ENCODE measurements at regions not wholly inside any gene's neighbourhood (a gene's known extent, or its start where the extent isn't known, plus 50 kb on each side); places are given as distances from the start of the nearest gene placed in this dataset.

DNA sequence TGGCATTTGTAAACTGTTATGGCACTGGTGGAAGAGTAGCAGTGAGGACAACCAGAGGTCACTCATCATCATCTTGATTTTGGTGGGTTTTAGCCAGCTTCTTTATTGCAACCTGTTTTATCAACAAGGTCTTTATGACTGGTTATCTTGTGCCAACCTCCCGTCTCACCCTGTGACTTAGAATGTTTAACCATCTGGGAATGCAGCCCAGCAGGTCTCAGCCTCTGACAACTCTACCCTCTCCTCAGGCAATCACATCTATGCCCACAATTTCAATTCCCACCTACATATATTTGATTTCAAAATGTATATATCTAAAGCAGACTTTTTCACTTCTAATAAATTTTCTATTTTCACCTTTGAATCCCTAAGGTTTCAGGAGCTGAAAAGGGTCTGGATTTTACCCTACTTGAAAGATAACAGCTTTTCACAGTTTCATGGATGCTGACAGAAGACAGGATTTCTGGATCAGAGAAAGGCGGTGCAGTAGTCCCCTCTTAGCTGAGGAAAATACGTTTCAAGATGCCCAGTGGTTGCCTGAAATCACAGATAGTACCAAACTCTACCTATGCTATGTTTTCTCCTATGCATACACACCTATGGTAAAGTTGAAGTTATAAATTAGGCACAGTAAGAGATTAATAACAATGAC, 1171.8 kb downstream of the DIAPH3 start:
- no peak overlapping the region for H3K4me3 ChIP-seq
- ATAC-seq = no peak
- WGBS, 2 donors (ENCODE audit: low coverage in 1 of 2) = 88% methylated on average over 1 to 3 of the region's 3 CpGs

DNA sequence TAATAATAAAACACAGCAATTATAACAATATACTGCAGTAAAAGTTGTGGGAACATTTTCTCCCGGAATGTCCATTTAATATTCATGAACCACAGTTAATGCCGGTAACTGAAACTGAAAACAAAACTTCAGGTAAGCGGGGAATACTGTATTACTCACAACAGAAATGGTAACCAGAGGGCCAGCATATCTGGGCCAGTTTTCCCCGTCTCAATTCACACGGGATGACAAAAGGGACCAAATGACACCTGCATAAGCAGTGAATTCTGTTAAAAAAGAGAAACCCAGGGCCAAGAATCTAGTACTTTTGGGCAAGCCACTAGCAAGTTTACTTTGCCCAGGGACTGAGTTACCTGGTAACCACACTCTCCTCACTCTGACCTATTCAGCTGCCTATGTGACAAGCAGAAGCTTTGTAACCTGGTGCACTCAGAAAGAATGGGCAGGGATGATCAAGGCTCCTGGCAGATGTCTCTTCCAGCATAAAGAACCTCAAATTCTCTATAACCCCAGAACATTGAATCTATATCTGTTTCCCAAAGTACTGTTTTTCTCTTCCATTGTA, 1171.2 kb downstream of the DIAPH3 start:
- Histone ChIP-seq H3K9me3 (no peaks in the 10 kb centered on the region), H3K27ac (no peak overlapping the region), H3K36me3 (no peaks in the 10 kb centered on the region), H3K4me3 (no peak overlapping the region), H3K4me1 (no peaks in the 10 kb centered on the region), H3K27me3 (no peaks in the 10 kb centered on the region)
- no peak for TF ChIP-seq POLR2AphosphoS5 (IDR thresholded peaks at IDR 0.05)
- no peak for TF ChIP-seq POLR2A (IDR thresholded peaks at IDR 0.05)
- TF ChIP-seq, protein P1, sequence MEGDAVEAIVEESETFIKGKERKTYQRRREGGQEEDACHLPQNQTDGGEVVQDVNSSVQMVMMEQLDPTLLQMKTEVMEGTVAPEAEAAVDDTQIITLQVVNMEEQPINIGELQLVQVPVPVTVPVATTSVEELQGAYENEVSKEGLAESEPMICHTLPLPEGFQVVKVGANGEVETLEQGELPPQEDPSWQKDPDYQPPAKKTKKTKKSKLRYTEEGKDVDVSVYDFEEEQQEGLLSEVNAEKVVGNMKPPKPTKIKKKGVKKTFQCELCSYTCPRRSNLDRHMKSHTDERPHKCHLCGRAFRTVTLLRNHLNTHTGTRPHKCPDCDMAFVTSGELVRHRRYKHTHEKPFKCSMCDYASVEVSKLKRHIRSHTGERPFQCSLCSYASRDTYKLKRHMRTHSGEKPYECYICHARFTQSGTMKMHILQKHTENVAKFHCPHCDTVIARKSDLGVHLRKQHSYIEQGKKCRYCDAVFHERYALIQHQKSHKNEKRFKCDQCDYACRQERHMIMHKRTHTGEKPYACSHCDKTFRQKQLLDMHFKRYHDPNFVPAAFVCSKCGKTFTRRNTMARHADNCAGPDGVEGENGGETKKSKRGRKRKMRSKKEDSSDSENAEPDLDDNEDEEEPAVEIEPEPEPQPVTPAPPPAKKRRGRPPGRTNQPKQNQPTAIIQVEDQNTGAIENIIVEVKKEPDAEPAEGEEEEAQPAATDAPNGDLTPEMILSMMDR (IDR thresholded peaks at IDR 0.05) = no peak
- TF ChIP-seq EP300 (IDR thresholded peaks at IDR 0.05) = no peak
- no peak for ATAC-seq
- WGBS, 2 donors (ENCODE audit: low coverage in 1 of 2) = 90 to 98% methylated on average over 5 of the region's 5 CpGs

More for the DNA sequence above, 1171.8 kb downstream of the DIAPH3 start:
- Histone ChIP-seq H3K36me3 (no peaks in the 10 kb centered on the region), H3K4me1 (no peaks in the 10 kb centered on the region), H3K27ac (no peak overlapping the region), H3K27me3 (no peaks in the 10 kb centered on the region), H3K9me3 (no peaks in the 10 kb centered on the region)
- no peak for TF ChIP-seq POLR2AphosphoS5 (IDR thresholded peaks at IDR 0.05)
- TF ChIP-seq, protein P1 (IDR thresholded peaks at IDR 0.05) = no peak
- no peak for TF ChIP-seq POLR2A (IDR thresholded peaks at IDR 0.05)
- no peak for TF ChIP-seq EP300 (IDR thresholded peaks at IDR 0.05)

DNA sequence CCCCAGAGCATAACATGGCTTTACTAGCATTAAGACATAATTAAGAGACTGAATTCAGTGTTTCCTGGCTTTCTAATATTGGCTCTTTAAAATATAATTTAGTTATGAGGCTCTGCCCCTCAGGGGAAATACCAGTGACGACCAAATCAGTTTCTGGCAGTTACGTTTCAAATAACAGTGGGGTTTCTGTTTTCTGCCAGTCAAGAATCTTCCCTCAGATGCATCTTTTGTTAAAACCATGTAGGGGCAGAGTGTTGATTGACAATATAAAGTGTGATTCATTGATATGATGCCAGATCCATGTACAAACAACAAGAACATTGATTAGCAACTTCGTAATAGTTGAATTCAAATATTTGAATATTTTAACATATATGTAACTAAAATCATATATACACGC, 1169.7 kb downstream of the DIAPH3 start:
- H3K9me3 ChIP-seq = no peaks in the 10 kb centered on the region
- TF ChIP-seq POLR2AphosphoS5 (IDR thresholded peaks at IDR 0.05) (no peak), POLR2A (IDR thresholded peaks at IDR 0.05) (no peak), EP300 (IDR thresholded peaks at IDR 0.05) (no peak)
- TF ChIP-seq, protein P1 (IDR thresholded peaks at IDR 0.05) = no peak
- no peaks in the 10 kb centered on the region for H3K36me3 ChIP-seq
- H3K27me3 ChIP-seq = no peaks in the 10 kb centered on the region
- H3K27ac ChIP-seq = no peak overlapping the region
- ATAC-seq = no peak
- no peak overlapping the region for H3K4me3 ChIP-seq
- no peaks in the 10 kb centered on the region for H3K4me1 ChIP-seq
- 74 to 79% methylated on average over 4 of the region's 4 CpGs for WGBS, 2 donors (ENCODE audit: low coverage in 1 of 2)

DNA sequence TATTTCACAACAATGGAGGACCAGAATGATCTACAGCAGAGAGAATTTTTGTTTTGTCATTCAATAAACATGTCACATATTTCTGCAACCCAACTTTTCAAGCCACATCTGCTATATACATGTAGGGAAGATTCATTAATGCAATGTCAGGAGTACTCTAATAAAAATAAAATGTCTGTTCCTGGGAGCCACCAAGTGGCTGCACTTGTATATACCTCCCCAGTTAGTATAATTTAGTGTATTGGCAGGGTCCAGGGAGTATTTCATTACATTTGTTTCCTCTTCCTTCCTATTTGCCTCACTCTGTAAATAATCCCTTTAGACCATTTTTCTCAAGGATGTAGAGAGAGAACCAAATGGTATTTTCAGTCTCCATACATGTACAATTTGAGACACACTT, 1169.0 kb downstream of the DIAPH3 start:
- ATAC-seq = no peak

More for the DNA sequence above, 1169.0 kb downstream of the DIAPH3 start:
- H3K9me3 ChIP-seq = no peaks in the 10 kb centered on the region
- no peak overlapping the region for H3K4me3 ChIP-seq
- no peak overlapping the region for H3K27ac ChIP-seq
- no peaks in the 10 kb centered on the region for H3K27me3 ChIP-seq
- no peaks in the 10 kb centered on the region for H3K36me3 ChIP-seq
- TF ChIP-seq POLR2A (IDR thresholded peaks at IDR 0.05) (no peak), POLR2AphosphoS5 (IDR thresholded peaks at IDR 0.05) (no peak), EP300 (IDR thresholded peaks at IDR 0.05) (no peak)
- TF ChIP-seq, protein P1 (IDR thresholded peaks at IDR 0.05) = no peak
- H3K4me1 ChIP-seq = no peaks in the 10 kb centered on the region

All from gastroesophageal sphincter (tissue), 4 donors.